K562 (cell line): ENCODE measurements at regions not wholly inside any gene's neighbourhood (a gene's known extent, or its start where the extent isn't known, plus 50 kb on each side); places are given as distances from the start of the nearest gene placed in this dataset.

Source experiments
- CBX5 ChIP-seq: IDR thresholded peaks from 2 replicates; pipeline ENCODE4 v1.6.1; 2014; ENCODE audit warnings: low read depth, borderline replicate concordance
- CTCF ChIP-seq, 3 experiments: IDR thresholded peaks in 2 of 3; conservative IDR thresholded peaks in 1 of 3; 2 replicates each; pipeline ENCODE4 v1.5.1; 2011 to 2012; ENCODE audit warnings: low read length in 3 of 3, mild to moderate bottlenecking in 3 of 3, control low read depth in 2 of 3, improper control_type of control experiment in 1 of 3, inconsistent platforms in 1 of 3, low read depth in 1 of 3, mixed read lengths in 1 of 3, moderate library complexity in 1 of 3; ENCODE audit not compliant: insufficient read depth in 2 of 3
- EGR1 ChIP-seq: fragments of 450-650 bp; conservative IDR thresholded peaks from 2 replicates; pipeline ENCODE4 v1.6.1; 2017; ENCODE audit warnings: mild to moderate bottlenecking
- HDAC1 ChIP-seq, 2 experiments: fragments of 450-650 bp; IDR thresholded peaks; 2 replicates each; pipeline ENCODE4 v1.6.1; 2016 to 2017; ENCODE audit warnings: inconsistent platforms in 1 of 2, mild to moderate bottlenecking in 1 of 2, moderate library complexity in 1 of 2
- HDAC2 ChIP-seq: fragments of 450-650 bp; IDR thresholded peaks from 2 replicates; pipeline ENCODE4 v1.6.1; 2016; ENCODE audit warnings: mild to moderate bottlenecking
- SRSF9 ChIP-seq: fragments of 200-400 bp; formaldehyde crosslinking; IDR thresholded peaks from 2 replicates; pipeline ENCODE4 v1.6.1; 2017; ENCODE audit warnings: low read depth, low read length, borderline replicate concordance
- TCF7L2 ChIP-seq: fragments of 150-350 bp; IDR thresholded peaks from 2 replicates; pipeline ENCODE4 v1.6.1; 2016; ENCODE audit warnings: low read depth, mild to moderate bottlenecking, low read length, moderate library complexity

GRCh38 chr10:78529262-78529661 is 495.6 kb downstream of the RPS24 start:
- TF ChIP-seq EGR1 (no peak), HDAC2 (no peak), CTCF (IDR thresholded peaks at IDR 0.05 in 2 of 3, conservative IDR thresholded peaks at IDR 0.05 in 1 of 3; ENCODE audit: insufficient read depth in 2 of 3, low read depth in 1 of 3, low read length in 3 of 3) (no peak), HDAC1 (IDR thresholded peaks at IDR 0.05) (no peak), TCF7L2 (no peak), CBX5 (no peak), SRSF9 (no peak)
